WTC11 (cell line): ENCODE measurements at regions not wholly inside any gene's neighbourhood (a gene's known extent, or its start where the extent isn't known, plus 50 kb on each side); places are given as distances from the start of the nearest gene placed in this dataset.

Source experiments
- CTCF ChIP-seq: fragments of 200-600 bp; IDR thresholded peaks from 2 replicates; pipeline ENCODE4 v1.8.0; 2022; ENCODE audit warnings: antibody characterized with exemption
- E2F1 ChIP-seq: sonication (generic); formaldehyde crosslinking; IDR thresholded peaks from 2 replicates; pipeline ENCODE4 v1.8.0; 2022; ENCODE audit warnings: mild to moderate bottlenecking, missing genetic modification reagents
- IRF2 ChIP-seq: sonication (generic); formaldehyde crosslinking; IDR thresholded peaks from 2 replicates; pipeline ENCODE4 v1.8.0; 2022; ENCODE audit warnings: low read depth, missing genetic modification reagents, borderline replicate concordance
- NR2C2 ChIP-seq: sonication (generic); formaldehyde crosslinking; IDR thresholded peaks from 2 replicates; pipeline ENCODE4 v1.8.0; 2022; ENCODE audit warnings: mild to moderate bottlenecking, missing genetic modification reagents
- SMAD4 ChIP-seq: sonication (generic); formaldehyde crosslinking; IDR thresholded peaks from 2 replicates; pipeline ENCODE4 v1.8.0; 2022; ENCODE audit warnings: mild to moderate bottlenecking, missing genetic modification reagents
- USF1 ChIP-seq: sonication (generic); formaldehyde crosslinking; IDR thresholded peaks from 2 replicates; pipeline ENCODE4 v1.8.0; 2022; ENCODE audit warnings: mild to moderate bottlenecking, missing genetic modification reagents

- TF ChIP-seq CTCF (no peak), SMAD4 (no peak), USF1 (no peak), E2F1 (CRISPR knock-in tag) (no peak), IRF2 (CRISPR knock-in tag) (no peak), NR2C2 (CRISPR knock-in tag) (no peak)
These were observed 187.6 kb downstream of the ZFP64 start for GRCh38 chr20:52004018-52004417.
